Sigmoid colon (tissue), 4 donors: ENCODE measurements at regions not wholly inside any gene's neighbourhood (a gene's known extent, or its start where the extent isn't known, plus 50 kb on each side); places are given as distances from the start of the nearest gene placed in this dataset.

Experiments
- EP300 ChIP-seq, 4 donors: sonication (generic); formaldehyde crosslinking; IDR thresholded peaks; one replicate each; pipeline ENCODE4 v1.6.1; 2017; ENCODE audit warnings: antibody characterized with exemption in 4 of 4
- POLR2AphosphoS5 ChIP-seq, 4 donors: sonication (generic); formaldehyde crosslinking; IDR thresholded peaks; one replicate each; pipeline ENCODE4 v1.6.1; 2017; ENCODE audit warnings: antibody characterized with exemption in 4 of 4
- TF ChIP-seq, protein P1 (sequence below), 4 experiments: fragments of 450-650 bp in 3 of 4; fragments of 200-600 bp in 1 of 4; IDR thresholded peaks; one replicate each; pipeline ENCODE4 v1.5.1; 2016 to 2019; ENCODE audit warnings: antibody characterized with exemption in 4 of 4, mild to moderate bottlenecking in 3 of 4, moderate library complexity in 2 of 4

DNA sequence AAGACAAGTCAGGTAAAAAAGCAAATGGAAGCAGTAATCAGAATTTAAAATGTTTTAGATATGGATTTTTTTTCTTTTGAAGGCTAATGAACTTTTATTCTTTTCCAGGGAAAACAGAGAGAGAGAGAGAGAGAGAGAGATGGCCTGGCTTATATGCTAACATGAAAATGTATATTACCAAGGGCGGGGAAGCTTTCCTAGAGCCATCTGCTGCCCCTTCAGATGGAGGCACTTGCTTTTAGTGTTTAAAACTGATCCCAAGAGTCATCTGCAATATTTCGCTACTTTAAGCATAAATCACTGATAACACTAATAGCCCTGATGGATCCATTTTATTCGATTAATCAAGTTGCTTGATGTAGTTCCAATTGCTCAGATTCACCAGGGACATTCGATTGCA is 186.1 kb upstream of the ADAMTS16 start:
- TF ChIP-seq, protein P1, sequence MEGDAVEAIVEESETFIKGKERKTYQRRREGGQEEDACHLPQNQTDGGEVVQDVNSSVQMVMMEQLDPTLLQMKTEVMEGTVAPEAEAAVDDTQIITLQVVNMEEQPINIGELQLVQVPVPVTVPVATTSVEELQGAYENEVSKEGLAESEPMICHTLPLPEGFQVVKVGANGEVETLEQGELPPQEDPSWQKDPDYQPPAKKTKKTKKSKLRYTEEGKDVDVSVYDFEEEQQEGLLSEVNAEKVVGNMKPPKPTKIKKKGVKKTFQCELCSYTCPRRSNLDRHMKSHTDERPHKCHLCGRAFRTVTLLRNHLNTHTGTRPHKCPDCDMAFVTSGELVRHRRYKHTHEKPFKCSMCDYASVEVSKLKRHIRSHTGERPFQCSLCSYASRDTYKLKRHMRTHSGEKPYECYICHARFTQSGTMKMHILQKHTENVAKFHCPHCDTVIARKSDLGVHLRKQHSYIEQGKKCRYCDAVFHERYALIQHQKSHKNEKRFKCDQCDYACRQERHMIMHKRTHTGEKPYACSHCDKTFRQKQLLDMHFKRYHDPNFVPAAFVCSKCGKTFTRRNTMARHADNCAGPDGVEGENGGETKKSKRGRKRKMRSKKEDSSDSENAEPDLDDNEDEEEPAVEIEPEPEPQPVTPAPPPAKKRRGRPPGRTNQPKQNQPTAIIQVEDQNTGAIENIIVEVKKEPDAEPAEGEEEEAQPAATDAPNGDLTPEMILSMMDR (IDR thresholded peaks at IDR 0.05), result no peak
- TF ChIP-seq EP300 (IDR thresholded peaks at IDR 0.05) (no peak), POLR2AphosphoS5 (IDR thresholded peaks at IDR 0.05) (no peak)
